ENCODE measurements at regions not wholly inside any gene's neighbourhood (a gene's known extent, or its start where the extent isn't known, plus 50 kb on each side); places are given as distances from the start of the nearest gene placed in this dataset.

- DNase-seq = no peak
- no peaks in the 10 kb centered on the region for H3K36me3 ChIP-seq (replicated peaks in 1 of 2; ENCODE audit: insufficient read depth in 1 of 2, low read depth in 2 of 2)
- TF ChIP-seq CTCF (IDR thresholded peaks at IDR 0.05) (no peak), POLR2A (IDR thresholded peaks at IDR 0.05) (no peak)
- H3K27me3 ChIP-seq = no peaks in the 10 kb centered on the region
- intact Hi-C loops (cut with DNase I) = no loop called here
- 65 to 81% methylated on average over 2 of the region's 2 CpGs for WGBS, 2 donors
- no peaks in the 10 kb centered on the region for H3K4me1 ChIP-seq
- H3K4me3 ChIP-seq = no peak overlapping the region
- no peak for ATAC-seq
- no peak overlapping the region for H3K27ac ChIP-seq
- no peaks in the 10 kb centered on the region for H3K9me3 ChIP-seq
Measured at GRCh38 chr2:75928093-75928492, 217.4 kb upstream of the GCFC2 start.

- ATAC-seq (no peak), DNase-seq (no peak)
- H3K4me3 ChIP-seq = no peak overlapping the region
- H3K27ac ChIP-seq = no peak overlapping the region
- TF ChIP-seq CTCF (IDR thresholded peaks at IDR 0.05) (no peak), POLR2A (IDR thresholded peaks at IDR 0.05) (no peak)
- H3K36me3 ChIP-seq (replicated peaks in 1 of 2; ENCODE audit: insufficient read depth in 1 of 2, low read depth in 2 of 2) = no peaks in the 10 kb centered on the region
- H3K27me3 ChIP-seq = no peaks in the 10 kb centered on the region
- no peaks in the 10 kb centered on the region for H3K4me1 ChIP-seq
- no peaks in the 10 kb centered on the region for H3K9me3 ChIP-seq
- intact Hi-C loops (cut with DNase I) = no loop called here
- 53% methylated on average over 3 of the region's 3 CpGs for WGBS, 2 donors
Measured at GRCh38 chr2:75925331-75926024, 214.8 kb upstream of the GCFC2 start.

- Histone ChIP-seq H3K27ac (no peak overlapping the region), H3K4me3 (no peak overlapping the region), H3K27me3 (no peaks in the 10 kb centered on the region), H3K4me1 (no peaks in the 10 kb centered on the region), H3K36me3 (replicated peaks in 1 of 2; ENCODE audit: insufficient read depth in 1 of 2, low read depth in 2 of 2) (no peaks in the 10 kb centered on the region), H3K9me3 (no peaks in the 10 kb centered on the region)
- WGBS, 2 donors = 72 to 74% methylated on average over 2 of the region's 2 CpGs
- ATAC-seq (no peak), DNase-seq (no peak)
- intact Hi-C loops (cut with DNase I) = no loop called here
- no peak for TF ChIP-seq POLR2A (IDR thresholded peaks at IDR 0.05)
- no peak for TF ChIP-seq CTCF (IDR thresholded peaks at IDR 0.05)
Measured at GRCh38 chr2:75922191-75922590, 211.5 kb upstream of the GCFC2 start.

- peak overlapping the region in 1 of 4 donors; percentile 8 for H3K27ac ChIP-seq
- H3K36me3 ChIP-seq (replicated peaks in 1 of 2; ENCODE audit: insufficient read depth in 1 of 2, low read depth in 2 of 2) = no peaks in the 10 kb centered on the region
- TF ChIP-seq POLR2A (IDR thresholded peaks at IDR 0.05) (no peak), CTCF (IDR thresholded peaks at IDR 0.05) (no peak)
- intact Hi-C loops (cut with DNase I) = no loop called here
- H3K4me1 ChIP-seq = no peaks in the 10 kb centered on the region
- H3K9me3 ChIP-seq = no peaks in the 10 kb centered on the region
- H3K4me3 ChIP-seq = no peak overlapping the region
- DNase-seq (no peak), ATAC-seq (no peak)
- 8 to 12% methylated on average over 8 of the region's 8 CpGs for WGBS, 2 donors
- no peaks in the 10 kb centered on the region for H3K27me3 ChIP-seq
Measured at GRCh38 chr2:75920859-75921551, 210.3 kb upstream of the GCFC2 start.
